K562 (cell line): ENCODE measurements at regions not wholly inside any gene's neighbourhood (a gene's known extent, or its start where the extent isn't known, plus 50 kb on each side); places are given as distances from the start of the nearest gene placed in this dataset.
A peak's percentile ranks its signal among the peaks of the same experiment; 100 is the strongest.

Experiments
- BCL6 ChIP-seq: fragments of 250-450 bp; sonication (Bioruptor Pico); IDR thresholded peaks from 2 replicates; pipeline ENCODE4 v1.4.0; 2020
- CBFA2T2 ChIP-seq: fragments of 450-650 bp; conservative IDR thresholded peaks from 2 replicates; pipeline ENCODE4 v1.6.1; 2017; ENCODE audit warnings: mild to moderate bottlenecking
- CCAR2 ChIP-seq: fragments of 200-400 bp; formaldehyde crosslinking; IDR thresholded peaks from 2 replicates; pipeline ENCODE4 v1.6.1; 2017; ENCODE audit warnings: mild to moderate bottlenecking, low read depth, low read length
- HINFP ChIP-seq: fragments of 450-650 bp; conservative IDR thresholded peaks from 2 replicates; pipeline ENCODE4 v1.6.1; 2016; ENCODE audit warnings: missing genetic modification characterization, low read depth, mild to moderate bottlenecking, control low read depth, missing compliant biosample characterization
- KHSRP ChIP-seq: fragments of 450-650 bp; IDR thresholded peaks from 2 replicates; pipeline ENCODE4 v1.6.1; 2017
- MAFF ChIP-seq: IDR thresholded peaks from 2 replicates; pipeline ENCODE4 v1.6.1; 2012; ENCODE audit warnings: low read length, improper control_type of control experiment
- MEIS2 ChIP-seq: fragments of 450-650 bp; IDR thresholded peaks from 2 replicates; pipeline ENCODE4 v1.6.1; 2014; ENCODE audit warnings: mild to moderate bottlenecking; ENCODE audit not compliant: partially characterized antibody
- NFE2L1 ChIP-seq: fragments of 450-650 bp; IDR thresholded peaks from 2 replicates; pipeline ENCODE4 v1.6.1; 2016; ENCODE audit warnings: missing genetic modification characterization, low read depth, mild to moderate bottlenecking, missing compliant biosample characterization, moderate library complexity, borderline replicate concordance
- NR3C1 ChIP-seq: sonication (generic); formaldehyde crosslinking; IDR thresholded peaks from 2 replicates; pipeline ENCODE4 v1.8.1; 2022; ENCODE audit warnings: missing genetic modification reagents
- NRF1 ChIP-seq, 2 experiments: fragments of 450-650 bp; IDR thresholded peaks in 1 of 2; conservative IDR thresholded peaks in 1 of 2; 2 replicates each; pipeline ENCODE4 v1.6.1; 2014; ENCODE audit warnings: mild to moderate bottlenecking in 2 of 2
- PHF8 ChIP-seq: fragments of 200-600 bp; sonication (generic); IDR thresholded peaks from 2 replicates; pipeline ENCODE4 v1.6.1; 2012; ENCODE audit warnings: mixed run types, mild to moderate bottlenecking, inconsistent platforms, low read length, moderate library complexity, borderline replicate concordance
- POU5F1 ChIP-seq: fragments of 150-350 bp; IDR thresholded peaks from 2 replicates; pipeline ENCODE4 v1.6.1; 2014; ENCODE audit warnings: borderline replicate concordance, low read length, low read depth, mild to moderate bottlenecking; ENCODE audit not compliant: partially characterized antibody
- SFPQ ChIP-seq: fragments of 200-400 bp; formaldehyde crosslinking; IDR thresholded peaks from 2 replicates; pipeline ENCODE4 v1.6.1; 2017; ENCODE audit warnings: mild to moderate bottlenecking, low read depth, low read length, moderate library complexity
- TARDBP ChIP-seq: fragments of 450-650 bp; IDR thresholded peaks from 2 replicates; pipeline ENCODE4 v1.6.1; 2016
- TRIM24 ChIP-seq, 2 experiments: fragments of 450-650 bp; IDR thresholded peaks; 2 replicates each; pipeline ENCODE4 v1.6.1; 2016
- ZKSCAN1 ChIP-seq: fragments of 150-350 bp; IDR thresholded peaks from 2 replicates; pipeline ENCODE4 v1.6.1; 2016; ENCODE audit warnings: low read depth, low read length
- ZNF133 ChIP-seq: fragments of 250-450 bp; sonication (Bioruptor Pico); IDR thresholded peaks from 2 replicates; pipeline ENCODE4 v1.4.0; 2020; ENCODE audit warnings: mild to moderate bottlenecking
- ZNF143 ChIP-seq: sonication (generic); formaldehyde crosslinking; IDR thresholded peaks from 2 replicates; pipeline ENCODE4 v1.9.0; 2022; ENCODE audit warnings: mild to moderate bottlenecking, missing genetic modification reagents
- ZNF175 ChIP-seq: fragments of 200-800 bp; sonication (Bioruptor generic); IDR thresholded peaks from 2 replicates; pipeline ENCODE4 v1.6.1; 2016; ENCODE audit warnings: low read depth, mild to moderate bottlenecking, missing genetic modification characterization, missing compliant biosample characterization
- ZNF277 ChIP-seq: fragments of 250-450 bp; sonication (Bioruptor Pico); IDR thresholded peaks from 2 replicates; pipeline ENCODE4 v1.8.0; 2022; ENCODE audit warnings: inconsistent platforms, mild to moderate bottlenecking, moderate library complexity, borderline replicate concordance
- ZNF282 ChIP-seq: sonication (generic); formaldehyde crosslinking; IDR thresholded peaks from 2 replicates; pipeline ENCODE4 v1.8.1; 2023; ENCODE audit warnings: missing genetic modification reagents
- ZNF518B ChIP-seq: fragments of 250-450 bp; sonication (Bioruptor Pico); IDR thresholded peaks from 2 replicates; pipeline ENCODE4 v1.5.0; 2021; ENCODE audit warnings: mild to moderate bottlenecking, moderate library complexity
- ZNF551 ChIP-seq: fragments of 250-450 bp; sonication (Bioruptor Pico); IDR thresholded peaks from 2 replicates; pipeline ENCODE4 v1.5.0; 2021; ENCODE audit warnings: mild to moderate bottlenecking, moderate library complexity
- ZSCAN32 ChIP-seq: fragments of 450-650 bp; formaldehyde crosslinking; IDR thresholded peaks from 2 replicates; pipeline ENCODE4 v1.4.0; 2020; ENCODE audit warnings: mild to moderate bottlenecking, moderate library complexity

- TF ChIP-seq ZNF551 (no peak), ZNF175 (CRISPR knock-in tag) (no peak), SFPQ (no peak), ZNF133 (CRISPR knock-in tag) (no peak), NR3C1 (CRISPR knock-in tag) (no peak), PHF8 (no peak), TRIM24 (IDR thresholded peaks at IDR 0.05) (no peak), POU5F1 (no peak), CBFA2T2 (no peak), CCAR2 (no peak), MEIS2 (no peak), HINFP (no peak), ZNF518B (CRISPR knock-in tag) (no peak), ZNF277 (CRISPR knock-in tag) (no peak), ZNF282 (no peak), MAFF (peak; percentile 36; the same call in 1 of the 2 replicates), ZSCAN32 (no peak), NRF1 (conservative IDR thresholded peaks at IDR 0.05 in 1 of 2, IDR thresholded peaks at IDR 0.05 in 1 of 2) (0 out of 4 replicates have a peak, but pooled peaks of 1 of the 2 experiments have one; percentile 2), TARDBP (no peak), NFE2L1 (tag) (0 out of 2 replicates have a peak, but pooled peaks have one; percentile 24), KHSRP (no peak), BCL6 (no peak), ZNF143 (no peak), ZKSCAN1 (no peak)
These were observed 73.1 kb upstream of the RAP1B start (continued) for GRCh38 chr12:68537571-68537970.
